ENCODE measurements at regions not wholly inside any gene's neighbourhood (a gene's known extent, or its start where the extent isn't known, plus 50 kb on each side); places are given as distances from the start of the nearest gene placed in this dataset.

GRCh38 chr18:71529703-71530303, 1014.3 kb downstream of the CBLN2 start:
- TF ChIP-seq TAF1 (IDR thresholded peaks at IDR 0.05; ENCODE audit: low read depth) (no peak), NFIC (IDR thresholded peaks at IDR 0.05) (no peak), CREB1 (IDR thresholded peaks at IDR 0.05; ENCODE audit: low read depth) (no peak), EP300 (IDR thresholded peaks at IDR 0.05; ENCODE audit: borderline replicate concordance) (no peak), TEAD4 (IDR thresholded peaks at IDR 0.05) (no peak), USF1 (IDR thresholded peaks at IDR 0.05) (no peak), CEBPB (IDR thresholded peaks at IDR 0.05) (no peak), EGR1 (IDR thresholded peaks at IDR 0.05) (no peak), TCF12 (IDR thresholded peaks at IDR 0.05; ENCODE audit: low read depth) (no peak), YY1 (IDR thresholded peaks at IDR 0.05; ENCODE audit: low read depth) (no peak), FOXM1 (IDR thresholded peaks at IDR 0.05; ENCODE audit: borderline replicate concordance, low read depth) (no peak), REST (IDR thresholded peaks at IDR 0.05; ENCODE audit: low read depth) (no peak), ZBTB7A (IDR thresholded peaks at IDR 0.05; ENCODE audit: low read depth) (no peak), MAX (IDR thresholded peaks at IDR 0.05) (no peak), RAD21 (IDR thresholded peaks at IDR 0.05; ENCODE audit: low read depth) (no peak)

- TF ChIP-seq RAD21 (IDR thresholded peaks at IDR 0.05; ENCODE audit: low read depth) (no peak), CEBPB (IDR thresholded peaks at IDR 0.05) (no peak), ZBTB7A (IDR thresholded peaks at IDR 0.05; ENCODE audit: low read depth) (no peak), TCF12 (IDR thresholded peaks at IDR 0.05; ENCODE audit: low read depth) (no peak), YY1 (IDR thresholded peaks at IDR 0.05; ENCODE audit: low read depth) (no peak), NFIC (IDR thresholded peaks at IDR 0.05) (no peak), EP300 (IDR thresholded peaks at IDR 0.05; ENCODE audit: borderline replicate concordance) (no peak), TAF1 (IDR thresholded peaks at IDR 0.05; ENCODE audit: low read depth) (no peak), TEAD4 (IDR thresholded peaks at IDR 0.05) (no peak), EGR1 (IDR thresholded peaks at IDR 0.05) (no peak), USF1 (IDR thresholded peaks at IDR 0.05) (no peak), MAX (IDR thresholded peaks at IDR 0.05) (no peak), FOXM1 (IDR thresholded peaks at IDR 0.05; ENCODE audit: borderline replicate concordance, low read depth) (no peak), REST (IDR thresholded peaks at IDR 0.05; ENCODE audit: low read depth) (no peak), CREB1 (IDR thresholded peaks at IDR 0.05; ENCODE audit: low read depth) (no peak)
Observed at GRCh38 chr18:71523483-71524435, 1020.4 kb downstream of the CBLN2 start.

- TF ChIP-seq FOXM1 (IDR thresholded peaks at IDR 0.05; ENCODE audit: borderline replicate concordance, low read depth), result no peak
- no peak for TF ChIP-seq MAX (IDR thresholded peaks at IDR 0.05)
- TF ChIP-seq CEBPB (IDR thresholded peaks at IDR 0.05), result no peak
- no peak for TF ChIP-seq YY1 (IDR thresholded peaks at IDR 0.05; ENCODE audit: low read depth)
- TF ChIP-seq REST (IDR thresholded peaks at IDR 0.05; ENCODE audit: low read depth), result no peak
- no peak for TF ChIP-seq USF1 (IDR thresholded peaks at IDR 0.05)
Observed at GRCh38 chr18:71505526-71505925, 1038.6 kb downstream of the CBLN2 start.

All from Ishikawa (cell line).